Fibroblast of skin of abdomen (primary cell): ENCODE measurements at regions not wholly inside any gene's neighbourhood (a gene's known extent, or its start where the extent isn't known, plus 50 kb on each side); places are given as distances from the start of the nearest gene placed in this dataset.
A peak's percentile ranks its signal among the peaks of the same experiment; 100 is the strongest.
"Not testable (repeated sequence)": the region's sequence is repeated elsewhere in the genome, so short reads cannot be mapped to it uniquely, and the experiment has no call there.

Source experiments
- DNase-seq: peaks from one replicate; pipeline ENCODE4 v3.0.0-alpha.2; 2013

DNA sequence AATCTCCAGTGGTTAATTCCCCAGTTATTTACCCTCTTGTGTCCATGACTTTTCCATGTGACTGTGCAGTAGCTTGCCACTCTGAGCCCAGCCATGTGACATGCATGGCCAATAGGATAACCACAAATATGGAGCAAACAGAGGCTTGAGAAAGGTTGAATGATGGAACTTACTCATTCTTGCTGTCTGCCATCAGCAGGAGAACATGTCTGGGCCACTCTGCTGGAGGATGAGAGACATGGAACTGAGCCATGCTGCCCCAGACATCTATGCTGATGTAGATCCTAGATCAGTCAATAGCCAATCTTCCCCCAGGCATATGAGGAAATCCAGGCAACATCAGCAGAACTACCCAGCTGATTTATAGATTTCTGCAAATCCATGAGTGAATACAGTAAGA, 992.3 kb upstream of the FANCL start:
- no peak for DNase-seq

DNA sequence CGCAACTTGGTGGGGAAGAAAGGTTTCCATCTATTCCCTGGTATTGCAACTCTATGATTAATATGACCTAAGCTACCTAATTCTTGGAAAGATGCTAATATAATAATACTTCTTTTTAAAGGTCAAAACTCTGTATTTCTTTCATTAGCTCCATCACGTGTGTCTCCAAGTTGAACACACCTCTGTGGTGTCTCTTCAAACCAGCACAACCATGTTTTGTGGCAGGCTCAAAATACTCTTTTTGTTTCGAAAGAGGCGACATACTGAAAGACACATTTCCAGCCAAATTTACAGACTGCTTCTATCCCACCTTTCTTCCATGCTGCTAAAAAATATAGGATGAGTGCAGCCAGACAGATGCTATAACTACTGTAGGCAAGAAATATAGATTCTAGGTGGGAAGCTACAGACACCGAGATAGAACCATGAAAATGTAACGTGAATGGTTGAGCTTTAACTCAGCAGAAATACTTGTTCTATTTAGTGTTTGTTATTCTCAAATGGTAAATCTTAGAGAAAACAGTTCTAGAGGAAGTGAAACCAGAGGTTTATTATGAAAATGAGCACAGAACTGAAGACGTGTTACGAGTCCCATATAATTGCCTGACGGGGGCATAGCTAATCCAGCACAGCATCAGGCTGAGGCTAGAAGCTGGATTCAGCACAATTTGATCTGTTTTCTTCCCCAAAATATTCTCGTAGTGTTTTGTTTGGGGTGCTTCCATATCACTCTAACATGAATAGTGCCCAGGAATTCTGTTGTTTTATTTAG, 991.5 kb upstream of the FANCL start:
- no peak for DNase-seq

DNA sequence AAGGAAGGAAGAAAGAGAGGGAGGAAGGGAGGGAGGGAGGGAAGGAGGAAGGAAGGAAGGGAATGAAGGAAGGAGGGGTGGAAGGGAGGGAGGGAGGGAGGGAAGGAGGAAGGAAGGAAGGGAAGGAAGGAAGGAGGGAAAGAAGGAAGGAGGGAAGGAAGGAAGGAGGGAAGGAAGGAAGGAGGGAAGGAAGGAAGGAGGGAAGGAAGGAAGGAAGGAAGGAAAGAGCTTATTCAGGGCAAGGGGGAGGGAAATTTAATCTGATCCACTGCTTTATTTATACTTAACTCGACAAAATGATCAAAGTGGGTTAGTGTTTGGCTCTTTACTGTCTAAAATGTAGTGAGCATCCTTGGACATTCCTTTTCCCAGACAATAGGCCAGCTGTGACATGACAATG, 985.2 kb upstream of the FANCL start:
- not testable (repeated sequence) for DNase-seq

DNA sequence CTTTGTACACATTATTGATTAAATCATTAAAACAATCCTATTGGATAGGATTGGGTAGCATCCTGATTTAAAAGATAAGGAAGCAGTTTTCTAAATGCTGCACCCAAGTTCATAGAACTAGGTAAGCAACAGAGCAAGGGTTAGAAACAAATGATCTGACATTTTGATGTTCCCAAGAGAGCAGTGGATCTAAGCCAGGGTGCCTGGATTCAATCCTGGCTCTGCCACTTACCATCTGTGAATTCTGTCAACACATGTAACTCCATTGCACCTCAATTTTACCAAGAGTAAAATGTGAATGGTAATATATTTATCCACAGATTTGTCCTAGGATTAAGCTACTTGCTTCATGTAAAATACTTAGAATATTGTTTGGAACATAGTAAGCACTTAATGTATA, 982.6 kb upstream of the FANCL start:
- no peak for DNase-seq

DNA sequence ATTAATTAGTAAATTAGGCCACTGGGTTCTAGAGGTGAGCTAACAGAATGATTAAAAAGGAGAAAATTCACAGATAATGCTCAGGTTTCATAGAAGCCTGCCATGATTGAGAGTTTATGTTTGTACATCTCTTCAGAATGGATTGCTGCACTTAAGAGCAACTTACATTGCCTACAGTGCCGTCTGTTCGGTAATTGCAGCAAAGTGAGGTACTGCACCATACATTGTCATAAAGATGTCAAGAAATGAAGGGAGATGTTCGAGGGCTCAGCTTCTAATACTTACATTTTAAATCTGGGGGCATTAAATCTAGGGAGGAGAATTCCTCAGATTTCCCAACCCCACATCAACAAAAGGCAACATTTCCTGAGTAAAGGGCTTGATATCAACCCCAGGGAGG, 976.2 kb upstream of the FANCL start:
- DNase-seq = no peak

DNA sequence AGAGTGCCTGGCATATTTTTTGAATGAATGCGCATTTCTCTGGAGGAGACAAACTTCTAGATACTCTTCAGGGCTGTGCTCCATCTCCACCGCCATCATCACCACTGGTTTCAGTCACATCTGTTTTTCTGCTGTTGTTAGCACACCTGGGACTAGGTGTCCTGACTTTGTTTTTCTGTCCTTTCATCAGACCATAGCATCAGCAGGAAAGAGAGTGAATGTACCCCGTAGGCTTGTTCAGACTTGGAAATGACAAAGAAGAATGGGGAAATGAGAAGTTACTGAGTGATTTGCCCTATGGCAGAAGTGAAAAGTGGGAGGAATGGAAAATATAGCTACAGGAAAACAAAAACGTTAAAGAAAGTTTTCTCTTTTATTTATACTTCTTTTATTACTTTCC, 965.2 kb upstream of the FANCL start:
- DNase-seq = no peak

DNA sequence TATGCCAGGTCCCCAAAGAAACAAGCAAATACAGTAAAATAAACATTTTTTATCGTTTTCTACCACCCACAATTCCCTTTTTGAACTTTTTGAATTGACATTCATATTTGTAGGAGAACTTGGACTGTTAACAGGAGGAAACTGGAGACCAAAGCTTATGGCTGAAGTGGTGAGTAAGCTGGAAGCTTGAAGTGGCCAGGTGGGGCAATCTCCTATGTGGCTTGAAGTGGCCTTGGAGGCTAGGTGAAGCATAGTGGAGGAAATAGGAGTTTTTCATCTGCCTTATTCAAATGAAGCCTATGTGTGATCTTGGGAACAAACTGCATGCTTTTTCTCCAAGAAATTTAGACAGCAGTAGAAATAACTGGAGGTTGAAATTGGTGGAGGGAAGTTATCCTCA, 962.9 kb upstream of the FANCL start:
- DNase-seq = no peak

DNA sequence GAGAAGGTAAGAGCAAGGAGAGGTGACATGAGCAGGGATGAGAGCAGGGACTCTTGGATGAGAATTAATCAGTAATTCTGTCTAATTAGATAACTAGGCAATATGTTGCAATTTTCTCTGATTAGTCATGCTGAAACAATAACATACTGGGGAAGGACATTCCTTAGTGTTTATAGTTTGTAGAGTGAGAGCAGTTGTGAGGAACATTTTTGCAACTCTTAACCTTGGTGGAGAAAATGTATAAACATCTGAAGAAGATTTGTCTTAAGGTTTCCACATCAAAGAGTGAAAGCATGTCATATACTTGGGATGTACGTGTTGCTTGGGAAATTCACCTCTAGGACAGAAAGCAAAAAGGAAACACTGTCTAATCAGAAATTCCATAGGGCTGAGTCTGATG, 955.4 kb upstream of the FANCL start:
- DNase-seq = peak; percentile 9

DNA sequence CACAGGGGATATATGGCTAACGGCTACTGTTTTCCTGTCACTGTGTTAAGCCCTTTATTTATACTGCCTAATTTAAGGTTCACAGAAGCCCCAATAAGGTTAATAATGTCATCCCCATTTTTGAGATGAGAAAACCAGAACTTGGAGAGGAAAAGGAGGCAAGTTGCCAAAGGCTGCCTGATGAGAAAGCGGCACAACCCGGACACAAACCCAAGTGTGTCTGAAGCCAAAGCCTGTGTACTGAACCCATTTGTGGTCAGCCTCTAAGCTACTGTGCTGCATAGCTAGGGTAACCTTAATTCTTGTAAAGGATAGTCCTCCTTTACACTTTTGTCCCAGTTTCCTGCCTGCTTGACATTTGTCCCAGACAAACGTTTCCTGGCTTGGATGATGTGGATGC, 954.7 kb upstream of the FANCL start:
- DNase-seq = no peak

DNA sequence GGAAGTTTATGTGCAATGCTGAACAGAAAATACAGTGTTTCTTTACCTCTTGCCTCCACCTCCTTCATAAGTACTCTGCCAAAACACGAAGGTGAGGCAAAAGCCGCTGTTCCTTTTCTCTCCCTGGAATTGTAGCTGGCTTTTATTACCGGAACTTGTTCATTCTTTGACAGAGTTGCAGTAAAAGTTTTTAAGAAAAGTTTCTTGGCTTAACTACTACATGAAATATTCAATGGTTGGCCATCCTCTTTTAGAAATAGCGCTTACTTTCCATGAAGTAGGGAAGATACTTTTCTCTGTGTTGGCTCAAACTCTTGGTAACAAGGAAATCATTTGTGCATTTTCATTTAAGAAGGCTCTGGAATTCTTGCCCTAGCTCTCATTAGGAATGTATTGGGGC, 950.7 kb upstream of the FANCL start:
- no peak for DNase-seq

DNA sequence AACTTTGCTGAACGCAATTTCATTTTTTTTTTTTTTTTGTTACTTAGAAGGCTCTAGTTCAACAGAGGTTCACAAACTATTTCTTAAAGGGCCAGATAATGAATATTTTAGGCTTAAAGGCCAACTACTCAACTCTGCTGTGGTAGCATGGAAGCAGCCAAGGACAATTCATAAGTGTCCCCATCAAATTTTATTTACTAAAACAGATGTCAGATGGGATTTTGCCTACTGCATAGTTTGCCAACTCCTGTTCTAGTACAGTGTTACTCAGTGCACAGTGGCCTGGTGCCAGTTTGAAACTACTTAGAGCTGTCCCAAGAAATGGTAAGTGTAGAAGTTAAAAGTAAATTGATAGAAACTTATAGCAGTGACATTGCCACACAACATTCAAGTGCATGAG, 949.4 kb upstream of the FANCL start:
- DNase-seq = no peak

DNA sequence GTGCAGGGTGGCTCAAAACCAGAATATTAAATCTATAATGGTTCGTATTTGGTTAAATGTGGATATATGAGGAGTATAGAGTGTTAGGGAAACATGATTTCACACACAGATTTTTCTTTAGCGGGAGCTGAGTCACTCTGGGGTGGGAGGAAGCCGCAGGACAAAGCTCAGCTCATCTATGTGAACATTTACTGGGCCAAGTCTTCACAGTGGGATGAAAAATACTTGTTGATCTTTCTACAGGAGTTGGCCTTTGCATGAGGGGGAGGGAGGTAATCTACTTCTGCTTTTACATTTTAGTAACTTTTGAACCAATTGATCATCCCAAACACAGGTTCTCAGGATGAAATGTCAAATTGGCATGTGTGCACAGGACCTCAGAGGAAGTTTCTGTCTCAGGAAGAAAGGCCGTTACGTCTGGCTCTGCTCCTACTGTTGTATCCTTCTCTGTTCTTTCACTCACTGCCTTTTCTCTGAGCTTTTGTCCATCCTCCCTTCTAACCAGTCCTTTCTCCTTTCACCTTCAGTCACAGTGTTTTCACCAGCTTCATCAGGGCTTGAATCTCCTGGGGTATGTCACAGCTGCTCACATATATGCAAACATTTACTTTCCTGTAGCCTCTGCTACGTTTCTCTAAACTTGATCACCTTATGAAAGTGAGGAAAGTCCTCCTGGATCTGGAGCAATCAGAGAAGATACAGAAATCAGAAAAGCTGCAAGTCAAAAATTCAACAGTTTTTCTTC, 943.3 kb upstream of the FANCL start:
- peak; percentile 38 for DNase-seq

DNA sequence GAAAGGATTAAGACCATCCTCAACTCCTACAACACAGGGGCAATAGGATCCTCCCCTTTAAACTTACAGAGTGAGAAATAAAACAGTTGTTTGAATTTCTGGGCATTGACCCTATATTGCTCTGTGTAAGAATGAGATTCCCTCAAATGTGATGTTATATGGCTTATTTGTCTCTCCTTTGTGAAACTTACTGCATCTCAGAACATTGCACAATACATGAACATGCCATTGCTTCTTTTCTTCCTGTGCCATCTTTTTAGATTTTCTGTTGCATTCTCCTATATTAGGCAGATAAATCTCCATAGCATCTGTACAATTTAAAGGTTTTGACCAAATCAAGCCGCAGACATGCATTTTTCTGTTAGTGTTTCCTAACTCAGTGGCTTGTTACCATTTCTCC, 941.9 kb upstream of the FANCL start:
- no peak for DNase-seq

DNA sequence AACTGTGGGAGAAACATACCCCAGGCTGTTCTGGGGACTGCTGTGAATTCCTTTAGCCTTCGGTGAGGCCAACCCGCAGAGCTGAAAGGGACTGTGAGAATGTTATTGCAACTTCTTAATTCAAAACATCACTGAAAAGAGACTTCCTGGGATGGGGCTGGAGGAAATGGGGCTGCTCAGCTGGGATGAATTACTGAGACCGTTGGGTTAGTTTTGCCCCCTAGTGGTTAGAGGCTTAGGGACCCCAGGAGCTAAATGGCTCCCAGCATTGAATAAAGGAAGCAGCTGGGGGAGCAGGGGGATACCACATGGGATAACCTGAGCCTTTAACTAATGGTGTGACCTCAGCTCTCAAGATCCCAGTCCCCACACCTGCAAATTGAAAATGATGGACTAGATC, 941.1 kb upstream of the FANCL start:
- DNase-seq = peak; percentile 80

DNA sequence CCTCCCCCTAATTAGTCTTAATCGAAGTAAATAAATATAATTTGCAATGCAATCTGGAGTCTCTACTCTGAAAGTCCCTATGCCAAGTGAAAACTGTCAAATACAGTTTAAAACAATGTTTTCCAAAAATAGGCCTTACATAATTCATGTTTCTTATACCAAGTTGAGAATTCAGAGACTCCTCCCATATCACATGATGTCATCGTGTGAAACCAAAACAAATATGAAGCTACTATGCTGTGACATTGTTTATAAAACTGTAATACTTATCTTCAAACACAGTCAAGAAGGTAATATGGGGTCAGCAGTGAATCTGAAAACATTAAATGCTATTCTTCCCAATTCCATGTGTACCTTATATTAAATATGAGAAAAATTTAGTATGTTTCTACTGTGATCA, 940.2 kb upstream of the FANCL start:
- no peak for DNase-seq

DNA sequence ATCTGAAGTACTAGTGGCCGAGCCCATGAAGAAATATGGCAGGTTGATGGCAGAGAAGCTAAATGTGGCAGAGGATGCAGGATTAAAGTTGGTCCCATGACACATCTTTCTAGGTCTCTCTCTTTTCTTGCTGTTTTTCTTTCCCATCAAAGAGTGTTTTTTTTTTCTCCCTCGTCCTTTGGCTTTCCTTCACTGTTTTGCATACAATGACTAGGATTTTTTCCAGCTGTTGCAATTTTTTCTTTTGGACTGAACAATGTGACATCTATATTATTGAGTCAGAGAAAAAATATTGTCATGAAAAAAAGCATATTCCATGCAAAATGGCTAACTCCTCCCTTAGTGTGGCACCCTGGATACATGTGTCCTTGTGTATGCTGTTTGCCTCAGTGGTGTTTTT, 939.5 kb upstream of the FANCL start:
- no peak for DNase-seq

DNA sequence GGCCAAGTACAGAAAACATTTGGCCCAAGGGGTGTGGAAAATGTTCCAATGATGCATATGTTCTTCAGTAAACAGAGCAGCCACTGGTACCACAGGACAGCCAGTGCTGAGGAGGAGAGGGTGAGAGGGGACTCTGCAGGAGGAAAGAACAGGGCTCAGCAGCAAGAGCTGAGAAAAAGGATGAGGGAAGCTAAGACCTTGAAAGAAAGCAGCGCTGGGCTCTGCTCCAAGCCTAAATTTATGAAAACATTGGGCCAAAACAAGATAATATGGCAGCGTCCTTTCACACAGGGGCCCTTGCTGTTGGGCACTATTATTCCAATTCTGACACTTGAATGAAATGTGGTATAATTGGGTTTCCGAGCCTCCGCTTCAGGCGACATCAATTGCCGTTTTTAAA, 939.0 kb upstream of the FANCL start:
- DNase-seq = no peak

DNA sequence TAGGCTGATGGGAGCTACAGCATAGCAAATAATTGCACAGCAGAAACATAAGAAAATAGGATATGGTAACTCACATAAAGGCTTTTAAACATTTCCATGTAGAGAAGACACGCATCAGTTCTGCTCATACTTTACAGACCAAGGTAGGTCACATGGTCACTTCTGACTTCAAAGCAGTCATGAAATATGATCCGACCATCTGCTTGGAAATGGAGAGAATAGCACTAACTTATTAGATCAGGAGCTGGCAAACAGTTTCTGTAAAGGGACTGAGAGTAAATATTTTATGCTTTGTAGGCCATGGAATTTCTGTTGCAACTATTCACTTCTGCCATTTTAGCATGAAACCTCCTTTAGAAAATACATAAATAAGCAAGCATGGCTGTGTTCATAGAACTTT, 936.6 kb upstream of the FANCL start:
- DNase-seq = no peak

DNA sequence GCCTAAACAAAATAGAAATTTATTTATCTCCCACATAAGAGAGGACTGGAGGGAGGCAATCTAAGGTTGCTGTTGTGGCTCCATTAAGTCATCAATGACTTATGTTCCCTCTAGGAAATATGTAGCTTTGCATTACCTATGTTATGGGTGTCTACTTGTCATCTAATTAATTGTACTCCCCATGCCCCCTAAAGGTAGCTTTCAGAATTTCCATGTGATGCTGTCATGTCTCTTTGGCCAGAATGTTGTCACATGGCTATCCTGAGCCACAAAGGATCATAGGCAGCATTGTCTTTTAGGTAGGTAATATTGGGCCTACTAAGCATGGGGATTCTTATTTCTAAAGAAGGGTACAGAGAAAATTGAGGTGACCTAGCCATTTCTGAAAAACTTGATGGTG, 935.6 kb upstream of the FANCL start:
- DNase-seq = no peak

DNA sequence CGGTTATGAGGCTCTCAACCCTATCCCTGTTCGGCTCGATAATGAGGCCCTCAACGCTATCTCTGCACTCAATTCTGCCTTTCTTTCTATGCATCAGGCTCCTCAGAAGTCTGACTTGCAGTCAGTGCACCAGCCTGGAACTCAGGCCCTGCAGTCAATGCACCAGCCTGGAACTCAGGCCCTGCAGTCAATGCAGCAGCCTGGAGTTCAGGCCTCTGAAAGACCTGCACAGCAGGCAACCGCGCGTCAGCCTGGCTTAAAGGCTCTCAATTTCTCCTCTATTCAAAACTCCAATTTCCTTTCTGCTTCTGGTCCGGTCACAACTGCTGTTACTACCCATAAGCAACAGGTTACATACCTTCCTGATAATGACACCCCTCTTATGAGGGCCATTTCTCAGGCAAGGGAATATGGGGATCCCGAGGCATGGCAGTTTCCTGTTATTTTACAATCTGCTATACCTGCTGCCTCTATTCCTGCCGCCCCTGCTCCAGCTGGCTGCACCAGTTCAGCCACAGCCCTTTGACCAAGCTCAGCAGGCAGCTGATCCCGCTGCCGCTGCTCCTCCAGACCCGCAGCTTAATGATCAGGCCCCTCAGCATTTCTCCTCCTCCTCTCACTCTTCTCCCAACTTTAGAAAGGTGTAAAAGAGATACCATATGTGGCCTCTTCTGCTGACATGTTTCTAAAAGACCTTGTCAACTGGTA, 933.6 kb upstream of the FANCL start:
- no peak for DNase-seq

DNA sequence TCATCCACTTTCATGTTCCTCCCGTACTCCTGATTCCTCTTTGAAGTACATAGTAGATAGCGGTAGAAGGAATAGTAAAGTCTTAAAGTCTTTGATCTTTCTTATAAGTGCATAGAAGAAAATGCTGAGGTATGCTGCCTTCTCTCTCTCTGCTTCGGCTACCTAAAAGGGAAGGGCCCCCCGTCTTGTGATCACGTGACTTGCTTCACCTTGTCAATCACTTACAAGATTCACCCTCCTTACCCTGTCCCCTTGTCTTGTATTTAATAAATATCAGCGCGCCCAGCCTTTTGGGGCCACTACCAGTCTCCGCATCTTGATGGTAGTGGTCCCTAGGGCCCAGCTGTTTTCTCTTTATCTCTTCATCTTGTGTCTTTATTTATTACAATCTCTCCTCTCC, 932.2 kb upstream of the FANCL start:
- no peak for DNase-seq

DNA sequence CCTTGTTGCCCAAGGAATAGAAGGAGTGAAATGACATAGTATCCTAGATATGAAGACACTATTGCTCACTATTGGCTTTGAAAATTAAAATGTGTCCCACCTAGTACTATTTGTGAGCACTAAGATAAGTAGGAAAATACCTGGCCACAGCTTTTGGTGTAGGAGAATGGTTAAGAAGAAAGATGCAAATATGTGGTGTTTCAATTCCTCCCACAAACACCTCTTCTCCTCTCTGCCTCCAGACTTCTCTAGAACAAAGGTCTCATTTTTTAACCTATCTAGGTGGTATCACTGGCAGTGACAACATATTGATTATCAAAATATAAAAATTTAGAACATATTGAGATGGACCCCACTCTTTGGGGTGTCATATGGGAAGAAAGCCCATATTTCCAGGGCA, 929.9 kb upstream of the FANCL start:
- no peak for DNase-seq

DNA sequence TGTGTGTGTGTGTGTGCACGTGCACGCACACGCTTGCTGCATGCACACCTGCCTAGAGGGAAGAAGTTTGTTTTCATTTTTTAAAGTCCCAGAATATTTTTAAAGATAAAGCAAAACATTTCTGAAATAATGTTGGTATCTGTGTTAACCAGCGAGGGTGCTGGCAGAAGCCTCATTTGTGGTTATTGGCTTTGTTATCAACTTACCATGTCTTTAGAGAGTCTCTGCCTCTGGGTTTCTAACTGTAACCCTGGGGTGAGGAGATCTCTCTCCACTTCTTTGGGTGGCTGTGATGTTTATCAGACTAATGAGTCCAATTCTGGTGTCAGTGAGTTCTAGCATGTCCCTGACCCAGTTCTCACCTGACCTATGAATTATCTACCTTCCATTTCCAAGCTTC, 927.6 kb upstream of the FANCL start:
- DNase-seq = no peak

DNA sequence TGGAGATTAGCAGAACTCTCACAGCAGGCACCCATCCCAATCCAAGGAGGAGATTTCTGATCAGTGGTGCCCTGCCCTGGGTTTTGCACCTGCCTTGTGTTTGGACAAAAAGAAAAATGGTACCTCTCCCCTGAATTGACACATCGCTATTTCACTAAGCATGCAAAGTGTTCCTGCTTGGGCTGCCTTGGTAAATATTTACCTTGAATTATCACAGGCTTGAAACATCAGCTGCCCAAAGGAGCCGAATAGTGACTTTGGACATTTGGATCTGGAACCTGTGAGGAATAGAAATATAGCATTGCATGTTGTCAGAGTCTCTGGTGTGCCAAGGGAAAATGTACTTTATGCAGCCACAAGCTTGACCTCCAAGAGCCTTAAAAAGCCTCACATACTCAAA, 926.4 kb upstream of the FANCL start:
- DNase-seq = no peak
